ENCODE measurements at regions not wholly inside any gene's neighbourhood (a gene's known extent, or its start where the extent isn't known, plus 50 kb on each side); places are given as distances from the start of the nearest gene placed in this dataset.

DNA sequence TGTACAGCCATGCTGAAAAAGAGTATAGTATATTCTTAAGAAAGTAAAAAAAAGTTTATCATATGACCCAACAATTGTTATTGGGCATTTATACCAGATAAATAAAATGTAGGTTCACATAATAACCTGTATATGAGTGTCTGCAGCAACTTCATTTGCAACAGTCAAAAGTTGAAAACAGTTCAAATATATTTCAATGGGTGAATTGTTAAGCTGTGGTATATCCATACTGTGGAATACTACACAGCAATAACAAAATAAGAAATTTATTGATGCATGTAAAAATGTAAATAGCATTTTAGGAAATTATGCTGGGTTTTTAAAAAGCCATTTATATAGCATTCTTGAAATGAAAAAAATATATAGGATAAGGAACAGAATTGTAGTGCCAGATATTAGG, 1420.1 kb upstream of the ACO1 start:
- TF ChIP-seq, protein P1, sequence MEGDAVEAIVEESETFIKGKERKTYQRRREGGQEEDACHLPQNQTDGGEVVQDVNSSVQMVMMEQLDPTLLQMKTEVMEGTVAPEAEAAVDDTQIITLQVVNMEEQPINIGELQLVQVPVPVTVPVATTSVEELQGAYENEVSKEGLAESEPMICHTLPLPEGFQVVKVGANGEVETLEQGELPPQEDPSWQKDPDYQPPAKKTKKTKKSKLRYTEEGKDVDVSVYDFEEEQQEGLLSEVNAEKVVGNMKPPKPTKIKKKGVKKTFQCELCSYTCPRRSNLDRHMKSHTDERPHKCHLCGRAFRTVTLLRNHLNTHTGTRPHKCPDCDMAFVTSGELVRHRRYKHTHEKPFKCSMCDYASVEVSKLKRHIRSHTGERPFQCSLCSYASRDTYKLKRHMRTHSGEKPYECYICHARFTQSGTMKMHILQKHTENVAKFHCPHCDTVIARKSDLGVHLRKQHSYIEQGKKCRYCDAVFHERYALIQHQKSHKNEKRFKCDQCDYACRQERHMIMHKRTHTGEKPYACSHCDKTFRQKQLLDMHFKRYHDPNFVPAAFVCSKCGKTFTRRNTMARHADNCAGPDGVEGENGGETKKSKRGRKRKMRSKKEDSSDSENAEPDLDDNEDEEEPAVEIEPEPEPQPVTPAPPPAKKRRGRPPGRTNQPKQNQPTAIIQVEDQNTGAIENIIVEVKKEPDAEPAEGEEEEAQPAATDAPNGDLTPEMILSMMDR (IDR thresholded peaks at IDR 0.05 in 2 of 3, conservative IDR thresholded peaks at IDR 0.05 in 1 of 3; ENCODE audit: borderline replicate concordance in 1 of 3, insufficient read depth in 1 of 3, low read depth in 2 of 3, low read length in 2 of 3) = no peak
- no peak for TF ChIP-seq TCF7L2 (IDR thresholded peaks at IDR 0.05; ENCODE audit: borderline replicate concordance, extremely low read depth, insufficient read depth, insufficient read length)
- no peak for TF ChIP-seq EZH2 (IDR thresholded peaks at IDR 0.05)
- TF ChIP-seq ZFX (IDR thresholded peaks at IDR 0.05) = no peak
- TF ChIP-seq, protein P2, sequence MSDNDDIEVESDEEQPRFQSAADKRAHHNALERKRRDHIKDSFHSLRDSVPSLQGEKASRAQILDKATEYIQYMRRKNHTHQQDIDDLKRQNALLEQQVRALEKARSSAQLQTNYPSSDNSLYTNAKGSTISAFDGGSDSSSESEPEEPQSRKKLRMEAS (IDR thresholded peaks at IDR 0.05) = no peak
- TF ChIP-seq POLR2A (IDR thresholded peaks at IDR 0.05; ENCODE audit: borderline replicate concordance, extremely low read depth, insufficient read depth, insufficient read length) = no peak
- no peak for TF ChIP-seq CEBPB (IDR thresholded peaks at IDR 0.05; ENCODE audit: low read depth)
